ENCODE measurements at regions not wholly inside any gene's neighbourhood (a gene's known extent, or its start where the extent isn't known, plus 50 kb on each side); places are given as distances from the start of the nearest gene placed in this dataset.

DNA sequence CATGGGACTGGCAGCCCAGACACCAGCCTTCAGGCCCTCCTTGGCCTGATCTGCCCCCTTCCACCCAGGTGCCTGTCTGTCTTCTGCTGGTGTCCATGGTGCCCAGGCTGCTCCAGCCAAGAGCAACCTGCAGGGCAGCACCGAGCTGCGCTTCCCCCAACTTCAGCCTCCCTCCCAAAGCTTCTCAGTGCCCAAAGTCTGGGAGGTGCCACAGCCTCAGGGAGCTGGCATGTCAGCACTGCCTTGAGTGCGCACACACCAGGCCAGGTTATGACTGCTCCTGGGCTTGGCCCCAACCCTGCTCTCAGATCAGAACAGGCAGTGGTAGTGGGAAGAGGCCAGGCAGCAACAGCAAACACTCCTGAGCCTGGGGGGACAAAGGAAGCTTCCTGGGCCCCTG is 304.6 kb upstream of the NRG3 start:
- no peak overlapping the region for H3K4me3 Mint-ChIP-seq
- no peak overlapping the region for H3K27ac Mint-ChIP-seq
- TF ChIP-seq, protein P1, sequence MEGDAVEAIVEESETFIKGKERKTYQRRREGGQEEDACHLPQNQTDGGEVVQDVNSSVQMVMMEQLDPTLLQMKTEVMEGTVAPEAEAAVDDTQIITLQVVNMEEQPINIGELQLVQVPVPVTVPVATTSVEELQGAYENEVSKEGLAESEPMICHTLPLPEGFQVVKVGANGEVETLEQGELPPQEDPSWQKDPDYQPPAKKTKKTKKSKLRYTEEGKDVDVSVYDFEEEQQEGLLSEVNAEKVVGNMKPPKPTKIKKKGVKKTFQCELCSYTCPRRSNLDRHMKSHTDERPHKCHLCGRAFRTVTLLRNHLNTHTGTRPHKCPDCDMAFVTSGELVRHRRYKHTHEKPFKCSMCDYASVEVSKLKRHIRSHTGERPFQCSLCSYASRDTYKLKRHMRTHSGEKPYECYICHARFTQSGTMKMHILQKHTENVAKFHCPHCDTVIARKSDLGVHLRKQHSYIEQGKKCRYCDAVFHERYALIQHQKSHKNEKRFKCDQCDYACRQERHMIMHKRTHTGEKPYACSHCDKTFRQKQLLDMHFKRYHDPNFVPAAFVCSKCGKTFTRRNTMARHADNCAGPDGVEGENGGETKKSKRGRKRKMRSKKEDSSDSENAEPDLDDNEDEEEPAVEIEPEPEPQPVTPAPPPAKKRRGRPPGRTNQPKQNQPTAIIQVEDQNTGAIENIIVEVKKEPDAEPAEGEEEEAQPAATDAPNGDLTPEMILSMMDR (conservative IDR thresholded peaks at IDR 0.05) = no peak
- no peak for DNase-seq (ENCODE audit: extremely low spot score, unreplicated experiment)
- no peaks in the 10 kb centered on the region for H3K36me3 Mint-ChIP-seq
- H3K27me3 Mint-ChIP-seq = no peaks in the 10 kb centered on the region
- H3K4me1 Mint-ChIP-seq (ENCODE audit: unreplicated experiment) = no peaks in the 10 kb centered on the region
- no peaks in the 10 kb centered on the region for H3K9me3 Mint-ChIP-seq

DNA sequence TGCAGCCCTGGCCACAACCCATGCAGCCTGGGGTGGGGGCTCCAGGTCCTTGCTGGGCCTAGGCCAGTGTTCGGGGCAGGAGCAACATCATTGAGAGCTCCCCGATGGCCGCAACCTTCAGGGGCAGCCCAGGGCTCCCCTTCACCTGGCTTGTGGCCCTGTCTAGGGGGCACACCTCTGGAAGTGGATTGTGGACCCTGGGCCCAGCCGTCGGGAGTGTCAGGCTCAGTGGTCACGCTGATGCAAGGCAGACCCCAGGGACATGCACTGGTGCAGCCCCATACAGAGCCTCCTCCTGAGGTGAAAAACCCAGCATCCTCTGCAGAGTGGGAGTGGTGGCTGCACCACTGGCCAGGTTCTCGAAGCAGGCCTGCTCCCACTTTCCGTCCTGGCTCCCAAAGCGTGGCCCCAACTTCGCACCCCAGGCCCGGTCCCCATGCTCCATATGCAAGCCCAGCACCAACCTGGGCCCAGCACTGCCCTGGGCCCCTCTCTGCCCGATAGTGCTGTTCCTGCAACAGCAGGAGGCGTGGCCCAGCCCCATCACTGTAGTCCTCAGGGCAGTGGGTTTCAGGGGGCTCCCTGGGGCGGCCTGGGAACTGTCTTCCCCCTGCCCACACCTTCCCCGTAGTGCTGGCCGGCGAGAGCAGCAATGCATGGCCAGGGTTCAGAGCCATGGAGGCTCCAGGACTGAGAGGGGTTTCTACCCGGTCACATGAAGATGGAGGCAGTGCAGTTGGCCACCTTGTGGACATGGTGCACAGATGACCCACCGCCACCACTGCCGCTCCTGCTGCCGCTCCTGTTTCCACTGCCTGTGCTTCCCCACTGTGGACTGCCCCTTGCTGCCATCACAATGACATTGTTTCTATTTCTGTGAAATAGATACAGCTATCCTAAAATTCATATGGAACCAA is 303.9 kb upstream of the NRG3 start:
- H3K9me3 Mint-ChIP-seq = peaks cover 4% of the 10 kb centered on the region
- TF ChIP-seq, protein P1 (conservative IDR thresholded peaks at IDR 0.05) = no peak
- H3K27me3 Mint-ChIP-seq = no peaks in the 10 kb centered on the region
- DNase-seq (ENCODE audit: extremely low spot score, unreplicated experiment) = no peak
- no peak overlapping the region for H3K4me3 Mint-ChIP-seq
- no peaks in the 10 kb centered on the region for H3K4me1 Mint-ChIP-seq (ENCODE audit: unreplicated experiment)
- H3K27ac Mint-ChIP-seq = no peak overlapping the region
- H3K36me3 Mint-ChIP-seq = no peaks in the 10 kb centered on the region

DNA sequence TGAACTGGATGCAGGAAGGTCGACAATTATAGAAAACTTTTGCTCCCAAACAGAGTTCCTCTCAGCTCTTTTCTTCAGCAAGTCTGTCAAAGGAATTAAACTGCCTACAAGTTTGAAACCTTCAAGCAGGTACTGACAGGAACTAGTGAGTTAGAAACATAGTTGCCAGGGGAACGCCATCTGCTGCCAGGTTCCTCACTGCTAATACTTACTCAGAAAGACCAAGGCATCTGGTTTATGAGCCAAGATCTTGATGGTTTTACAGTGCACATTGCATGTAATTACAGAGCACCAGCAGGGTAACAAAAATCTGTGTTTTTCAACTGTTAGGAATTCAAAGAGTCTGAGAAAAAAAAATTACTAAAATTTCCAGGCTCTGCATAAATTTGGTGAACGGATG is 300.0 kb upstream of the NRG3 start:
- peaks cover 4% of the 10 kb centered on the region for H3K9me3 Mint-ChIP-seq
- no peak overlapping the region for H3K4me3 Mint-ChIP-seq
- H3K27ac Mint-ChIP-seq = no peak overlapping the region
- TF ChIP-seq, protein P1 (conservative IDR thresholded peaks at IDR 0.05) = no peak
- H3K4me1 Mint-ChIP-seq (ENCODE audit: unreplicated experiment) = no peaks in the 10 kb centered on the region
- no peaks in the 10 kb centered on the region for H3K36me3 Mint-ChIP-seq
- DNase-seq (ENCODE audit: extremely low spot score, unreplicated experiment) = no peak
- no peaks in the 10 kb centered on the region for H3K27me3 Mint-ChIP-seq

DNA sequence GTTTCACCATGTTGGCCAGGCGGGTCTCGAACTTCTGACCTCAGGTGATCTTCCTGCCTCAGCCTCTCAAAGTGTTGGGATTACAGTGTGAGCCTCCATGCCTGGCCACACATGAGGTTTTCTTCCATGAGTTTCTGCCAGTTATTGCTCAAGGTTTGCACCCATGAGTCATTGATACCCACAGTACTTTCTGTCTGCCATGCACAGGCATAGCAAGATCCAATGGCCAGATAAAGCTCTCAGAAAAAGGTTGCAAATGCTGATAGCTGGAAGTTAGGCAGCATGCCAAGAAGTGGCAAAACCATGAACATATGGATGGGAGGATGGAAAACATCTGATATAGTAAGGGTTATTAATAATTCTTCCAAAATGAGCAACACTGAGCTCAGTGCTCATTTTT is 298.7 kb upstream of the NRG3 start:
- no peaks in the 10 kb centered on the region for H3K4me1 Mint-ChIP-seq (ENCODE audit: unreplicated experiment)
- DNase-seq (ENCODE audit: extremely low spot score, unreplicated experiment) = no peak
- no peak overlapping the region for H3K4me3 Mint-ChIP-seq
- H3K27ac Mint-ChIP-seq = no peak overlapping the region
- TF ChIP-seq, protein P1 (conservative IDR thresholded peaks at IDR 0.05) = no peak
- peaks cover 4% of the 10 kb centered on the region for H3K9me3 Mint-ChIP-seq
- H3K27me3 Mint-ChIP-seq = no peaks in the 10 kb centered on the region
- no peaks in the 10 kb centered on the region for H3K36me3 Mint-ChIP-seq

DNA sequence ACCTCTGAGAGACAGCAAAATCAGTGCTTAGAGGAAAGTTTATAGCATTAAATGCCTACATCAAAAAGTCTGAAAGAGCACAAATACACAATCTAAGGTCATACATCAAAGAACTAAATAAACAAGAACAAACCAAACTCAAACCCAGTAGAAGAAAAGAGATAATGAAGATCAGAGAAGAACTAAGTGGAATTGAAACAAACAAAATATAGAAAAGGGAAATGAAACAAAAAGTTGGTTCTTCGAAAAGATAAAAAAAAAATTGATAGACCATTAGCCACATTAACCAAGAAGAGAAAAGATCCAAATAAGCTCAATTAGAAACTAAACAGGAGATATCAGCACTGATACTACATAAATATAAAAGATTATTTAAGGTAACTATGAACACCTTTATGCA is 280.0 kb upstream of the NRG3 start:
- Mint-ChIP-seq H3K4me1 (ENCODE audit: unreplicated experiment) (no peaks in the 10 kb centered on the region), H3K4me3 (no peak overlapping the region), H3K9me3 (peaks cover 5% of the 10 kb centered on the region), H3K27me3 (no peaks in the 10 kb centered on the region), H3K36me3 (no peaks in the 10 kb centered on the region), H3K27ac (no peak overlapping the region)
- TF ChIP-seq, protein P1 (conservative IDR thresholded peaks at IDR 0.05) = no peak
- no peak for DNase-seq (ENCODE audit: extremely low spot score, unreplicated experiment)

Measured in type B pancreatic cell (in vitro differentiated cells).